Activated naive CD4-positive, alpha-beta T cell treated with anti-CD3 and anti-CD28 coated beads, Interleukin-2, amount 50 U/mL, for 16 hours (primary cell): ENCODE measurements at regions not wholly inside any gene's neighbourhood (a gene's known extent, or its start where the extent isn't known, plus 50 kb on each side); places are given as distances from the start of the nearest gene placed in this dataset.

Experiments
- DNase-seq: peaks from one replicate; pipeline ENCODE4 v3.0.0-alpha.2; 2020

- no peak for DNase-seq
These were observed 52.3 kb upstream of the SNTG2 start for GRCh38 chr2:898319-898718.

GRCh38 chr2:897091-897490 is 53.6 kb upstream of the SNTG2 start:
- no peak for DNase-seq

- no peak for DNase-seq
These were observed 57.3 kb upstream of the SNTG2 start for GRCh38 chr2:893311-893710.

- no peak for DNase-seq
These were observed 57.8 kb upstream of the SNTG2 start for GRCh38 chr2:892892-893291.

GRCh38 chr2:892401-892800 is 58.2 kb upstream of the SNTG2 start:
- no peak for DNase-seq

DNA sequence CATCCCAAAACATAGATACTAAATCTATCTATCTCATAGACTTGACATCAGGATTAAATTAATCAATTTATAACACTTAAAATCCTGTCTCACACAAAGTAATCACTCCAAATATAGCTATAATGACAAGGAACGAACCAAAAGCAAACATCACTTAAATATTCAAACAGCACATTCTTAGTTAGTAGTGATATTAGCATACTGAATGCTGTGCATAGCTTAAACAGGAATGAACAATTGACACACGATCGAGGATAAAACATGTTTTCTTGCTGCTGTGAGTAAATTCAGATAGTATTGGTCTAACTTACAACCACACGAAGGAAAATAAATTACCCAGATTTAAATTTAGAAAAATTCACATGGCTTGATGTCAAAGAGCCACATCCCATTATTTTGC is 58.9 kb upstream of the SNTG2 start:
- no peak for DNase-seq

- no peak for DNase-seq
These were observed 59.9 kb upstream of the SNTG2 start for GRCh38 chr2:890791-891190.

DNA sequence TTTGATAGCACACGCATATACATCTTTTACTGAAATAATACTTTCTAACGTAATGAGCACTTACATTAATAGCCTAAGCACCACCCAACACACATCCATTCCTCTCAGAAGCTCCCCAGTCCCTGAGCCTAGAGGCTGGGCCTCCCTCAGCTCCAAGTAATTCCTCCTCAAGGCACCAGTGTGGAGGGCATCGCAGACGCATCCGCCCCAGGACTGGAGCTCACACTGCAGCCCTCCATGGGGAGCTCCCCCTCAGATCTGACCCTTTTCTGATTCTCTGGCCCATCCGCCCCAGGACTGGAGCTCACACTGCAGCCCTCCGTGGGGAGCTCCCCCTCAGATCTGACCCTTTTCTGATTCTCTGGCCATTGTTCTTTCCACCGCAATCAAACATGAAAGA is 60.4 kb upstream of the SNTG2 start:
- no peak for DNase-seq

GRCh38 chr2:888906-889566 is 61.6 kb upstream of the SNTG2 start:
- no peak for DNase-seq

DNA sequence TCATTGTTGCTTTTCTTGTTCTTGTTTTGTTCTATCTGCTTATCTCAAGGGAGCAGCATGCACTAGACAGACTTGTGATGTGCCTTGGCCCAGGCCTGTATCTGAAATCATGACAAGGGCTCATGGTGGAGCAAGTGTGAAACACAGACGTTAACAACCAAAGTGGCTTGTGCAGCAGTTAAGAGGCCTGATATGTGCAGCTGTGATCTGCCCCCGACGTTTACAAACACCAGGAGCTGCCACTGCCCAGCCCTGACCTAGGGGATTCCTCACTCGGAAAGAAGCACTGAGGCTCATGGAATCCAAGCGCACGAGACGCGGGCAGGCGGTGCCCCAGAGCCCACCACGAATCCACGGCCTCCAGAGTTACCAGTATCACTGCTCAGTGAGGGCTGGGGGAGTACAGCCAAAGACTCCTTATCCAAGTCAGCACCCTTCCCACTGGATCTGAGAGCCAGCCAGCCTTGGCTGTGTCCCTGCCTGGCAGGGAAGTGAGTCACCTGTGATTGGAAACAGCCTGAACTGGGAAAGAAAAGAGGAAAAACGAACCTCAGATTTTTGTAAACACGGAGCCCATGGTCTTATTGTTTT is 62.3 kb upstream of the SNTG2 start:
- DNase-seq, result no peak

- no peak for DNase-seq
These were observed 63.0 kb upstream of the SNTG2 start for GRCh38 chr2:887639-888038.

- DNase-seq, result no peak
These were observed 64.3 kb upstream of the SNTG2 start for GRCh38 chr2:886072-887022.

- no peak for DNase-seq
These were observed 65.2 kb upstream of the SNTG2 start for GRCh38 chr2:885230-886071.

DNA sequence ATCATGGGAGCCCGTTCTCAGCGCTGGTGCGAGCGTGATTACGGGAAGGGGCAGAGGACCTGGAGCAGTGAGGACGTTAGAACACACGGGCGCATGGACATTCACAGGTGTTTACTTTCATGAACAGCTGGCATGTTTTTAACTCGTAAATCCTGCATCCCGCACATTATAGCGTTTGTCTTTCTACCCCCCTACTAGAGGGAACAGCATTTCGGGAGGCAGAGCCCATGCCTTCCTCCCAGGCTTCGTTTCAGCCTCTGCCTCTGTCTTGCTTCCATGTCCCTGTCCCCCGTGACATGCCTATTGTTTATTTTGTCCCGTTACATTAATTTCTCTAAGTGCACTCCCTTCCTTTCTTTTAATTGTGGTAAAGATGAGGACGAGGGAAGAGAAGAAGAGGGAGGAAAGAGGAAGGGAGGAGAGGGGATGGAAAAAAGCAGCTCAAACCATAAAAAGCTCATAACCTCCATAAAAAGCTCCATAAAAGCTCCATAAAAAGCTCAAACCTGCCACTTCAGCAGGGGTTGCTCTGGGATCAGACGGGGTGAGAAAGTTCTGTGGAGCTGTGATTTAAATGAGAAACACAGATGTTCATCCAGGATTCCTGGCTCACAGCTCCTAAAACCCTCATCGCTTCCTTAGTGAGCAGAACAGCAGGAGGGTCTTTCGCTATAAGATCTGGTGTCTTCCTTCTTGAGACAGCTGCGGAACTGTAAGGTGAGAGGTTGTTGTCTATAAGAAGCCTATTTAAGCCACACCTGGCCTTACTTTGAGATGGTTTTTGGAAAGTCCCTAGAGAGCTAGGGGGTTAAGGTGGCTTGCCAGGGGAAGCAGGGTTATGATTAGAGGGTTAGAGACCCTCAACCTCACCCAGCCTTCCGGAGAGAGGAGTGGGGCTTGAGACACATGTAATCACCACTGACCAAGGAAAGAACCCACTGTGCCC is 66.6 kb upstream of the SNTG2 start:
- no peak for DNase-seq

GRCh38 chr2:883260-883802 is 67.3 kb upstream of the SNTG2 start:
- DNase-seq, result no peak

- DNase-seq, result no peak
These were observed 69.3 kb upstream of the SNTG2 start for GRCh38 chr2:881204-881918.

DNA sequence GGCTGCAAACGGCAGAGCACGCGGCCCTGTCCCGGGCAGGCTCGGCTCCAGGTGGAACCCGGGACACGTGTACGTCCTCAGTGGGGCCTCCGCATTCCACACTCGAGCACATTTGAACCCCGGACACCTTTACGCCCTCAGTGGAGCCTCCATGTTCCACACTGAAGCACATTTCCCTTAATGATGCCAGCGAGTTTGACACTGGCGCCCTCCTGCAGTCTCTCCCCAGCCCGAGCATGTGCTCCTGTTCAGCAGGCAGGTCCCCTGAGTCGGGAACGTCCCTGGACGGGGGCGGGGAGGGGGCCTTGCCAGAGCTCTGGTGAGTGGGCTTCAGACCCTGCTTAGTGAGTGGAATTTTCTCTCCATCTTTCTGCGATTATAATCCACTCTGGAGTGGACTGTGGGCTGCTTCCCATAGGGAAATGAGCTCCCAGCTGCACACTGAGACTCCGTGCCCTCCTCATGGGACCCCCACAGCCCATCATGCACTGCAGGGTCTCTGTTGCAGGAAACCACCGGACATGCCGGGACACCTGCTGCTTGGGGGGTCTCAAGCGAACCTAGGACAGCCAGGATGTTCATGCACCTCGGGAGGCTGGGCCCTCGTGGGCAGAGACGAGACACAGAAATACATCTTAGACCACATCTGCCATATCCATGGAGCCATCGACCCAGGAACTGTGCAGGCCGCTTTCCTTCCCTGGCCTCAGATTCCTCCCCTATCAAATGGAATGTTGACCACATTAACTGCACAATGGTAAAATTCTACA is 70.3 kb upstream of the SNTG2 start:
- DNase-seq, result no peak

DNA sequence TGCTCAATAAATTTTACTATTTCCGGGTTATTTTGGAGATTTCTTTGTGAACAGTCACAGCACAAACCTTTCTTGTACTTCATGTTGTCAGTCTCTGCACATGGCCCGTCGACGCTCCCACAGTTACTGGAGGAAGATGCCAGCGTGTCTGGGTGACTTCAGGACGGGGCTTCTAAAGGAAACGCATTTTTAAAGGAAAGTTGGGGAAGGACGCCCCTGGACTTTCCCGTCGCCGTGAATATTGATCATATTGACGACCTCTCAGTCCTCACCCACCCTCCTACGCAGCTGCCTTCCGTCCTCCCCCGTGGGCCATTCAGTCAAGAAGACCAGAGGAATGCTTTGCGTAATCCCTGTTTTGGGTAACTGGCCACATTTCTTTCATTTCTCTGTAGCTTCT is 71.1 kb upstream of the SNTG2 start:
- DNase-seq, result no peak

- DNase-seq, result no peak
These were observed 72.3 kb upstream of the SNTG2 start for GRCh38 chr2:878245-878930.
